ENCODE measurements at regions not wholly inside any gene's neighbourhood (a gene's known extent, or its start where the extent isn't known, plus 50 kb on each side); places are given as distances from the start of the nearest gene placed in this dataset.

- TF ChIP-seq ZNF318 (IDR thresholded peaks at IDR 0.05; ENCODE audit: borderline replicate concordance in 1 of 2, low read depth in 1 of 2) (no peak), BACH1 (tag; IDR thresholded peaks at IDR 0.05) (no peak), CBX3 (IDR thresholded peaks at IDR 0.05; ENCODE audit: borderline replicate concordance in 1 of 2, low read length in 2 of 2) (no peak)
Observed at GRCh38 chr7:86320341-86320740, 323.4 kb upstream of the GRM3 start.

All from K562 (cell line).